ENCODE measurements at regions not wholly inside any gene's neighbourhood (a gene's known extent, or its start where the extent isn't known, plus 50 kb on each side); places are given as distances from the start of the nearest gene placed in this dataset.
"Not testable (repeated sequence)": the region's sequence is repeated elsewhere in the genome, so short reads cannot be mapped to it uniquely, and the experiment has no call there.

DNA sequence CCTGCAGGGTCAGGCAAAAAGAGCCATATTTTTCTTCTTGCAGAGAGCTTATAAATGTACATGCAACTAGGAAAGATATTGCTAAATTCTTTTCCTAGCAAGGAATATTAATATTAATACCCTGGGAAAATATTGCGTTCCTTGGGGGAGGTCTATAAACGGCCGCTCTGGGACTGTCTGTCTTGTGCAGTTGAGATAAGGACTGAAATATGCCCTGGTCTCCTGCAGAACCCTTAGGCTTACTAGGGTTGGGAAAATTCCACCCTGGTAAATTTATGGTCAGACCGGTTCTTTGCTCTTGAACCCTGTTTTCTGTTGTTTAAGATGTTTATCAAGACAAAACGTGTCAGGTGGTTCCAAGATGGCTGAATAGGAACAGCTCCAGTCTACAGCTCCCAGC lies 121.3 kb upstream of the CARMIL1 start:
- Mint-ChIP-seq H3K9me3 (peaks cover 29% of the 10 kb centered on the region), H3K4me1 (ENCODE audit: low read depth) (peaks cover 17% of the 10 kb centered on the region; the same call in 1 of the 2 replicates), H3K4me3 (no peak overlapping the region), H3K36me3 (ENCODE audit: low read depth) (peaks cover 18% of the 10 kb centered on the region), H3K27ac (no peak overlapping the region), H3K27me3 (ENCODE audit: insufficient read depth) (no peaks in the 10 kb centered on the region)
- DNase-seq = no peak
- TF ChIP-seq, protein P1, sequence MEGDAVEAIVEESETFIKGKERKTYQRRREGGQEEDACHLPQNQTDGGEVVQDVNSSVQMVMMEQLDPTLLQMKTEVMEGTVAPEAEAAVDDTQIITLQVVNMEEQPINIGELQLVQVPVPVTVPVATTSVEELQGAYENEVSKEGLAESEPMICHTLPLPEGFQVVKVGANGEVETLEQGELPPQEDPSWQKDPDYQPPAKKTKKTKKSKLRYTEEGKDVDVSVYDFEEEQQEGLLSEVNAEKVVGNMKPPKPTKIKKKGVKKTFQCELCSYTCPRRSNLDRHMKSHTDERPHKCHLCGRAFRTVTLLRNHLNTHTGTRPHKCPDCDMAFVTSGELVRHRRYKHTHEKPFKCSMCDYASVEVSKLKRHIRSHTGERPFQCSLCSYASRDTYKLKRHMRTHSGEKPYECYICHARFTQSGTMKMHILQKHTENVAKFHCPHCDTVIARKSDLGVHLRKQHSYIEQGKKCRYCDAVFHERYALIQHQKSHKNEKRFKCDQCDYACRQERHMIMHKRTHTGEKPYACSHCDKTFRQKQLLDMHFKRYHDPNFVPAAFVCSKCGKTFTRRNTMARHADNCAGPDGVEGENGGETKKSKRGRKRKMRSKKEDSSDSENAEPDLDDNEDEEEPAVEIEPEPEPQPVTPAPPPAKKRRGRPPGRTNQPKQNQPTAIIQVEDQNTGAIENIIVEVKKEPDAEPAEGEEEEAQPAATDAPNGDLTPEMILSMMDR (IDR thresholded peaks at IDR 0.05) = no peak

DNA sequence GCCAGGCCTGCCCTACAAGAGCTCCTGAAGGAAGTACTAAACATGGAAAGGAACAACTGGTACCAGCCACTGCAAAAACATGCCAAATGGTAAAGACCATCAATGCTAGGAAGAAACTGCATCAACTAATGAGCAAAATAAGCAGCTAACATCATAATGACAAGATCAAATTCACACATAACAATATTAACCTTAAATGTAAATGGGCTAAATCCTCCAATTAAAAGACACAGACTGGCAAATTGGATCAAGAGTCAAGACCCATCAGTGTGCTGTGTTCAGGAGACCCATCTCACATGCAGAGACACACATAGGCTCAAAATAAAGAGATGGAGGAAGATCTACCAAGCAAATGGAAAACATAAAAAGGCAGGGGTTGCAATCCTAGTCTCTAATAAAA lies 119.0 kb upstream of the CARMIL1 start:
- not testable (repeated sequence) for H3K27me3 Mint-ChIP-seq (ENCODE audit: insufficient read depth)
- H3K4me1 Mint-ChIP-seq (ENCODE audit: low read depth) = peaks cover 17% of the 10 kb centered on the region; the same call in 1 of the 2 replicates

GRCh38 chr6:25165177-25165576 lies 114.0 kb upstream of the CARMIL1 start:
- Mint-ChIP-seq H3K36me3 (ENCODE audit: low read depth) (peaks cover 7% of the 10 kb centered on the region), H3K4me1 (ENCODE audit: low read depth) (peaks cover 32% of the 10 kb centered on the region), H3K9me3 (peaks cover 2% of the 10 kb centered on the region; the same call in 1 of the 2 replicates), H3K27me3 (ENCODE audit: insufficient read depth) (no peaks in the 10 kb centered on the region), H3K27ac (no peak overlapping the region), H3K4me3 (no peak overlapping the region)
- TF ChIP-seq, protein P1 (IDR thresholded peaks at IDR 0.05) = no peak
- DNase-seq = no peak

More for the DNA sequence above, 119.0 kb upstream of the CARMIL1 start:
- peaks cover 29% of the 10 kb centered on the region for H3K9me3 Mint-ChIP-seq
- H3K36me3 Mint-ChIP-seq (ENCODE audit: low read depth) = peaks cover 18% of the 10 kb centered on the region
- H3K4me3 Mint-ChIP-seq, H3K27ac Mint-ChIP-seq, DNase-seq: not testable (repeated sequence)

DNA sequence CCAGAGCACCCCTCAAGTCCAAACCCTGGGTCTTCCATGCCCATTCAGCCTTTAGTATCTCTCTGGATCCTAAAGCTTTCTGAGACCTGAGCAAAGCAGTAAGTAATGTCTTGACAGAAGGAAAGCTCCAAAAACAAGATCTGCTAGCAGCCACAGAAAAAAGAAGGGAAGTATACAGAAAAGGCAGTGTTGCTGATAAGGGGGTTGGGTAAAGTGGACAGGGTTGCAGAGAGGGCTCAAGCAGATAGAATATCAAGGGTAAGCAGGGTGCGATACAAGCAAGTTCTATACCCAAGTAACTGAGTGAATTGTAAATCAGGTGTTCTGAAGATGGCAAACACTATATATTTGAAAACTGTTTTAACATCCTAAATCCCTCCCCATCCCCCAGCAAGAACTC lies 113.4 kb upstream of the CARMIL1 start:
- DNase-seq = no peak
- Mint-ChIP-seq H3K27me3 (ENCODE audit: insufficient read depth) (no peaks in the 10 kb centered on the region), H3K36me3 (ENCODE audit: low read depth) (0 out of 2 replicates have a peak, but pooled peaks cover 5% of the 10 kb centered on the region), H3K9me3 (no peaks in the 10 kb centered on the region), H3K4me3 (no peak overlapping the region), H3K27ac (no peak overlapping the region), H3K4me1 (ENCODE audit: low read depth) (peaks cover 38% of the 10 kb centered on the region)
- TF ChIP-seq, protein P1 (IDR thresholded peaks at IDR 0.05) = no peak

GRCh38 chr6:25166955-25167748 lies 112.0 kb upstream of the CARMIL1 start:
- no peak overlapping the region for H3K4me3 Mint-ChIP-seq
- H3K4me1 Mint-ChIP-seq (ENCODE audit: low read depth) = peaks cover 52% of the 10 kb centered on the region
- no peaks in the 10 kb centered on the region for H3K36me3 Mint-ChIP-seq (ENCODE audit: low read depth)
- DNase-seq = no peak
- TF ChIP-seq, protein P1 (IDR thresholded peaks at IDR 0.05) = no peak
- H3K9me3 Mint-ChIP-seq = no peaks in the 10 kb centered on the region
- no peak overlapping the region for H3K27ac Mint-ChIP-seq
- no peaks in the 10 kb centered on the region for H3K27me3 Mint-ChIP-seq (ENCODE audit: insufficient read depth)

DNA sequence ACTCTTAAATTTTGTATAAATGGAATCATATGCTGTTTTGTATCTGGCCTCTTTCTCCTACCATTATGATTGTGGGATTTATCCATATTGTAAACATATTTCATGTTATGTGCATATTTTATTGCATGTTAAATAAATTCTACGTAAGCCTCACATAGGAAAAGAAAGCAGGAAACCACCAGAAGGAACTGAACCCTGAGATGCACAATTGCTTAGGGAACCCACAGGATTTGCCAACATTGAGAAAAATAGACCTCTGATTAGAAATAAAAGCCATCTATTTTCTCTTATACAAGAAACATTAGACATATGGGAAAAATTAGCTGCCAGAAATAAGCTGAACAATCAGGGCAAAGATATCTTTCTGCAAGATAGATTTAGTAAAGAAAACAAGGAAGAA lies 111.2 kb upstream of the CARMIL1 start:
- Mint-ChIP-seq H3K4me3 (no peak overlapping the region), H3K27me3 (ENCODE audit: insufficient read depth) (no peaks in the 10 kb centered on the region), H3K4me1 (ENCODE audit: low read depth) (peaks cover 60% of the 10 kb centered on the region), H3K9me3 (no peaks in the 10 kb centered on the region), H3K36me3 (ENCODE audit: low read depth) (no peaks in the 10 kb centered on the region), H3K27ac (no peak overlapping the region)
- no peak for DNase-seq
- TF ChIP-seq, protein P1 (IDR thresholded peaks at IDR 0.05) = no peak
